HG02571 (cell line): ENCODE measurements at regions not wholly inside any gene's neighbourhood (a gene's known extent, or its start where the extent isn't known, plus 50 kb on each side); places are given as distances from the start of the nearest gene placed in this dataset.
"Not testable (repeated sequence)": the region's sequence is repeated elsewhere in the genome, so short reads cannot be mapped to it uniquely, and the experiment has no call there.

Experiments used
- ATAC-seq: cut with Tn5 transposase; IDR thresholded peaks from one replicate; pipeline ENCODE4 v1.9.1; 2021; ENCODE audit warnings: mild to moderate bottlenecking, moderate library complexity; ENCODE audit not compliant: unreplicated experiment

DNA sequence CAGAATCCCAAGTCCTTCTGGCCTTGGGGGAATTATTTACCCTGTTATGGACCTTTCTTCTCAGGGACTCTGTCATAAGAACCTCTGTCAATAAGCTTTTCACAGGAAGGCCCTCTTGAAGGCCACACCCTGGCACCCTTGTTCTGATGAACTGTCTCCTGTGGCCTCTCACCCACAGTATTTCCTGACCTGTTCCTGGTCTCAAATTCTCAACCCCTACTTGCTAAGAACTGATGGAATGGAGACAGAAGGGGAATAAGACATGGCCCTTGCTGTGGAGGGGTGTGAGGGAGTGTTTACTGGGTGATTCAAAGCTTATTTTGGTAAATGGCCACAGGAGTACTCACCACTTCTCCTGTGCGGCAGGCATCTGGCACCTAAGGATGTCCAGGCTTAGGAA, 1082.9 kb downstream of the BCL11B start:
- ATAC-seq, result no peak

DNA sequence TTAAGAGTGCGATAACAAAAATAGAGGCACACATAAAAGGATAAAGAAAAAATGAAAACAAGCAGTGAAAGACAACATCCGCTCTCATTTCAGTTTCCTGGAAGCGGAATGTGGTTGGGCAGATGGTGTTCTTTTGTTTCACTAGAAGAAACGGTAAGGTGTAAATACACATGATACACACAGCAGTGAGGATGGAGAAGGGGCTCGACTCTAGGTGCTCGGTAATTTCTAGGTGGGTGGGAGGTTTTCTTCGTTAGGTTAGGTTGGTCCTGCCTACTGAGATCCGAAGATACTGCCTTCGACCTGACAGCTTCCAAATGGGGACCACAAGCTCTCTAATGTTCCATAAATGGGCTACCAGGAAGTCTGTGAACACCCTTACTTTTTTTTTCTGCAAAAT, 1082.5 kb downstream of the BCL11B start:
- no peak for ATAC-seq

- no peak for ATAC-seq
These were observed 1082.1 kb downstream of the BCL11B start for GRCh38 chr14:98189944-98190343.

- ATAC-seq, result no peak
These were observed 1079.1 kb downstream of the BCL11B start for GRCh38 chr14:98192946-98193345.

DNA sequence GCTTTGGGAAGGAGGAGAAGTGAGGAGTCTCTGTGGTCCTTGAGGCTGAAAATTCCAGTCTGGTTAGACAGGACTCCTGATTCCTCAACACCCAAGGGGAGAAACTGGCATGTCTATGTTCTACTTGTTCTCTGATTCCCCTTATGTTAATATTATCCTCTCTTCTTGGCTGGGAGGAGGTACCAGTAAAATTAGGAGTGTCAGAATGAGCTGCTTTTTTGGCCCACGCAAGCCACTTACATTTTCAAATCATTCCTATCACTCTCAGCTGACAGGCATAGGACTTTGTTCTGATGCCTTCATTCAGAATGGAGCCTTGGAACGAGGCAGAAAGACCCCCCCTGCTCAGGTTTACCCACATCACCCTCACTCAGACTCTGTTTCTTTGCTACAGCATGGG, 1077.2 kb downstream of the BCL11B start:
- no peak for ATAC-seq

GRCh38 chr14:98195256-98195655, 1076.7 kb downstream of the BCL11B start:
- ATAC-seq, result no peak

DNA sequence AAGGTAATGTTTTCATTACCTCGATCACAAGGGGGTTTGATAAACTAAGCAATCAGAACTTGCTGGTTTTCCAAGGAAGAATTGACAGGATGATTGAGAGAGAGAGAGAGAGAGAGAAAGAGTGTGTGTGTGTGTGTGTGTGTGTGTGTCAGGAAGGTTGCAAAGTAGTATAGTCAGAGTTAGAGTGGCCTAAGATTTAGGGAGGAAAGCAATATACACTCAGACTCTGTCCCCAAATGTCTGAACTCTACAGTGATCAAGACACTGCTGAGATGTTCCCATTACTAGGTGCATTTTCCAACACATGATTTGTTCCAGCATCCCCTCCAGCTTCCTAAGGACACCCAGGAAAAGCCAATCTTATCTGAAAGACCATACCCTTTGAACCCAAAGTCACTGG, 1074.1 kb downstream of the BCL11B start:
- no peak for ATAC-seq

DNA sequence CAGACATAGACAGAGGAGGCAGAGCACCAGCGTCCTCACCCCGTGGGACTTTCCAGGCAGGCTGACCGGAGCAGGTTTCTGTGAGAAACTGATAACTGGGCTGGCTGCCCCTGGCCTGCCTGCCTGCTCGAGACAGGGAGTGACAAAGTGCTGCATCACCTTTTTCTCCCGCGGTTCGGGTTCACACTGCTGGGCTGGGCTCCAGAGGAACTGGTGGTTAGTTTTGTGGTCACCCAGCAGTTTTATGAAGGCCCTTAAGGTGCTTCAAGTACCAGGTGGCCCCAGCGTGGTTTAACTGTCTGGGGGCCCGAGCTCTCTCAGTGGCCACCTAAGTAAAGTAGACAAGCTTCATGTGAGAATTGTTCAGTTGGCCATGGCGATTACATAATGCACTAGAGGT, 1073.6 kb downstream of the BCL11B start:
- no peak for ATAC-seq

- no peak for ATAC-seq
These were observed 1071.4 kb downstream of the BCL11B start for GRCh38 chr14:98200601-98201000.

- ATAC-seq, result no peak
These were observed 1068.6 kb downstream of the BCL11B start for GRCh38 chr14:98203421-98203820.

DNA sequence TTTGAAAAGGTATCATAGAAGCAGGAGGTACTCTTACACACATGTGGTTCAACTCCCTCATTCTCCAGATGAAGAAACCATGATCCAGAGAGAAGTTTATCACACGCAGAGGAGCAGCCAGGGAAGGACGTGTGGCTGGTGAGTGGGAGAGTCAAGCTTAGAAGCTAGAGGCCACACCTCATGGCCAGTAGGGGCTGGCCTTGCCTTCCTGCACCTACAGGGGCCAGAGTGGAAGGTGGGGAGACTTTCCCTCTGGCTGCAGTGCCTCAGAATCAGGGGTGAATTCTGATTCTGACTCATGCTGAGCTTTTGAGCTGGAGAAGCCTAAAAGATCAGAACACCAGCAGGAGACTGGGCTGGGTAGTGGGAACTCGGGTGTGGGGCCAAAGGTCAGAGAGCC, 1067.9 kb downstream of the BCL11B start:
- no peak for ATAC-seq

DNA sequence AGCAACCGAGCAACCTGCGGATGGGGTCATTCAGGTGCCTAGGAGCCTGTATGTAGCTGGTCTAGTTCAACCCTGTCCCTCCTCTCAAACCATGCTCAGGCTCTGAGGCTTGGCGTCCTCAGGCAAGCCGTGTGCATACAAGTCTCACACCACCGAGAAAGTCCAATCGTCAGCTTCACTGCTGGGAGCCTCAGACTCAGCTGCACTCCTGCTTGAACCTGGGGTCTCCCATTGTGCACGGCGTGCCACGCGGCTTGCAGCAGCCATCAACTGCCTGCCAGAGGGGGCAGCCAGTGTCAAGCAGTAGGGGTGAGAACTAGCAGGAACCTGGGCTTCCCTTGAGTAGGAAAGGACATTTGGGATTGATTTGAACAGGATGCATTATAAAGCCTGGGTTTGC, 1064.6 kb downstream of the BCL11B start:
- no peak for ATAC-seq

GRCh38 chr14:98208211-98208611, 1063.8 kb downstream of the BCL11B start:
- no peak for ATAC-seq

- no peak for ATAC-seq
These were observed 1063.1 kb downstream of the BCL11B start for GRCh38 chr14:98208943-98209342.

DNA sequence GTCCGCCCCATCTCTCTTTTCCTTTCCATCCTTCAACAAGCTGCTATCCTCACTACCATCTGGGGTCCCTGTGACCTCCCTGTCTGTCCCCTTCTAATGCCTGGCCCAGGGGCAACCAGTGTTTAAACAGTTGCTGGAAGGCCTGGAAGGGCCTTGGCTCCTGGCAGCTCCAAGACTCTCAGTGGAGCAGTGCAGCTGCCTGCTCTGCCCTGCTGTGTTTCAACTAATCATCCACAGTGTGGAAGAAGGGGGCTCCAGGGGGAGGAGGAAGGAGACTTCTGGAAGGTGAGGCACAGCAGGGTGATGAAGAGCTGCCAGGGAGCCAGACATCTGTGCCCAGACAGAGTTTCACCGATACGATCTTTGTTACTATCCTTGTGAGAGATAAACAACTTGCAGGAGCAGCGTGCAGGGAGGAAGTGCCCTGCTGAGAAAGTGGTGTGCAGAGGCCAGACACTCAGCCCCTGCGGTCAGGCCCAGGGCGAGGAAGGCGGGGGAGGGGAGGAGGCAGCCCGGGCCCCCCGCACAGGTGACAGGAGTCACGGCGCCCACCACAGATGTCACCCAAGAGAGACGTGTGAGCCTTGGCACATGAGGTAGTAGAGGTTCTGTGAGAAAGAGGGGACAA, 1061.8 kb downstream of the BCL11B start:
- no peak for ATAC-seq

DNA sequence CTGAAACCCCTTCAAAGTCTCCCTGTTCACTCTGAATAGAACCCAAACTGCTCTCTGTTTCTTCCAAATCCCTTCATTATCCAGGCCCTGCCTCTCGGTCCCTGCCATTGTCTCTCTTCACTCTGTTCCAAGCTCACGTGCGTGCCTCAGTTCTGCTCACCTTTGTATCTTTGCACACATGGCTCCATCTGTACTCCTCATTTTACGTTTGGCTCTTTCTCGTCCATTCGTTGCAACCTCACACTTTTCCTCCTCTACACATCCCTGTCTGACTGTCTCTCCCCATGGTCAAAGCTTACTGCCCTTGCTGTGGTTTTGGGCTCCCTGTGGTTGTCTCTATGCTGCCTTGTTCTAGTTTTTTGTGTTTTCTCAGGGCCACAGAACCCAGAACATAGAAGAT, 1054.5 kb downstream of the BCL11B start:
- ATAC-seq, result no peak

GRCh38 chr14:98218218-98218617, 1053.8 kb downstream of the BCL11B start:
- ATAC-seq, result no peak

GRCh38 chr14:98219638-98220037, 1052.4 kb downstream of the BCL11B start:
- ATAC-seq, result no peak

- no peak for ATAC-seq
These were observed 1048.9 kb downstream of the BCL11B start for GRCh38 chr14:98223106-98223505.

DNA sequence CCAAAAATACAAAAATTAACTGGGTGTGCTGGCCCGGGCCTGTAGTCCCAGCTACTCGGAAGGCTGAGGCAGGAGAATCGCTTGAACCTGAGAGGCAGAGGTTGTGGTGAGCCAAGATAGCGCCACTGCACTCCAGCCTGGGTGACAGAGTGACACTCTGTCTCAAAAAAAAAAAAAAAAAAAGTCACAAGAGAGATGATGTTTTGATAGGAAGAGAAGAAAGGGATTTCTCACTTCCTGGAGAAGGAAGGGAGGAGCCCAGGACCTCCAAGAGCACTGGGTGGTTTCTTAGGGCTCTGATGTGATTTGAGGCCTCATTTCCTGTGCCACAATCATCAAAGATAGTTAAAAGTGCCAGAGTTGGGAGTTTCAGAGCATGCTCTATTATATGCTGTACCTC, 1048.3 kb downstream of the BCL11B start:
- ATAC-seq, result not testable (repeated sequence)

DNA sequence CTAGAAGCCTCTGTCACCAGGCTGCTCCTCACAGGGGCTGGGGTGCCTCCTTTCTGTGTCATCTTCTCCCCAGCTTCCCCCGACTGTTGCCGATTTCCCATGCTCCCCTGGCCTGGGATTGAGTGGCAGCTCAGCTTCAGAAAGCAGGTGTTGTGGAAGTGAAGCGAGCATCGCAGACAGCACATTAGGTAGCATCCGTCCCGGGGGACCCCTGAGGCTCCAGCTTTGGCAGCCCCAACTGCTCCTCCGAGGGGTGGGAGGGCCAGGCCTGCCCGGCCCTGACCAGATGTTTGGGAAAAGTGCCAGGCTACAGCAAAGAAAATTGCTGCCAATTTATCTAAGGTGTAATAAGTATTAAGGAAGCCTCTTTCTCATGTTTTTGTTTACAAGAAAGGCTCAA, 1045.6 kb downstream of the BCL11B start:
- ATAC-seq, result no peak

- no peak for ATAC-seq
These were observed 1044.8 kb downstream of the BCL11B start for GRCh38 chr14:98227000-98227726.

- no peak for ATAC-seq
These were observed 1044.3 kb downstream of the BCL11B start for GRCh38 chr14:98227727-98228111.
